Occipital lobe (tissue), 1 donor: ENCODE measurements at regions not wholly inside any gene's neighbourhood (a gene's known extent, or its start where the extent isn't known, plus 50 kb on each side); places are given as distances from the start of the nearest gene placed in this dataset.
"Not testable (repeated sequence)": the region's sequence is repeated elsewhere in the genome, so short reads cannot be mapped to it uniquely, and the experiment has no call there.

ENCODE experiments used
- DNase-seq: peaks from one replicate; lab custom pipeline; 2025; lab: John Stamatoyannopoulos, UW

- DNase-seq = no peak
These were observed 1055.2 kb upstream of the FANCL start for GRCh38 chr2:59296279-59296678.

GRCh38 chr2:59295524-59296162 is 1054.5 kb upstream of the FANCL start:
- no peak for DNase-seq

GRCh38 chr2:59288771-59289170 is 1047.6 kb upstream of the FANCL start:
- peak; percentile 37 for DNase-seq

- DNase-seq = no peak
These were observed 1041.4 kb upstream of the FANCL start for GRCh38 chr2:59282374-59283057.

GRCh38 chr2:59277671-59278070 is 1036.5 kb upstream of the FANCL start:
- DNase-seq = no peak

- DNase-seq = no peak
These were observed 1035.8 kb upstream of the FANCL start for GRCh38 chr2:59276917-59277316.

GRCh38 chr2:59276033-59276432 is 1034.9 kb upstream of the FANCL start:
- no peak for DNase-seq

GRCh38 chr2:59266453-59266852 is 1025.3 kb upstream of the FANCL start:
- no peak for DNase-seq

GRCh38 chr2:59259913-59260312 is 1018.8 kb upstream of the FANCL start:
- DNase-seq = no peak

GRCh38 chr2:59256290-59256689 is 1015.2 kb upstream of the FANCL start:
- DNase-seq = no peak

GRCh38 chr2:59254279-59254678 is 1013.2 kb upstream of the FANCL start:
- no peak for DNase-seq

- DNase-seq = no peak
These were observed 1009.2 kb upstream of the FANCL start for GRCh38 chr2:59250307-59250677.

GRCh38 chr2:59249441-59250306 is 1008.5 kb upstream of the FANCL start:
- DNase-seq = no peak

GRCh38 chr2:59239146-59239545 is 998.0 kb upstream of the FANCL start:
- DNase-seq = no peak

- no peak for DNase-seq
These were observed 996.2 kb upstream of the FANCL start for GRCh38 chr2:59237311-59237710.

- no peak for DNase-seq
These were observed 995.6 kb upstream of the FANCL start for GRCh38 chr2:59236723-59237122.

GRCh38 chr2:59233920-59234319 is 992.8 kb upstream of the FANCL start:
- DNase-seq = no peak

- DNase-seq = no peak
These were observed 992.3 kb upstream of the FANCL start for GRCh38 chr2:59233448-59233847.

- DNase-seq = no peak
These were observed 991.5 kb upstream of the FANCL start for GRCh38 chr2:59232394-59233165.

- not testable (repeated sequence) for DNase-seq
These were observed 985.2 kb upstream of the FANCL start for GRCh38 chr2:59226362-59226761.

- DNase-seq = no peak
These were observed 982.6 kb upstream of the FANCL start for GRCh38 chr2:59223742-59224141.

GRCh38 chr2:59217360-59217759 is 976.2 kb upstream of the FANCL start:
- no peak for DNase-seq
